ENCODE measurements at regions not wholly inside any gene's neighbourhood (a gene's known extent, or its start where the extent isn't known, plus 50 kb on each side); places are given as distances from the start of the nearest gene placed in this dataset.

- TF ChIP-seq, protein P1, sequence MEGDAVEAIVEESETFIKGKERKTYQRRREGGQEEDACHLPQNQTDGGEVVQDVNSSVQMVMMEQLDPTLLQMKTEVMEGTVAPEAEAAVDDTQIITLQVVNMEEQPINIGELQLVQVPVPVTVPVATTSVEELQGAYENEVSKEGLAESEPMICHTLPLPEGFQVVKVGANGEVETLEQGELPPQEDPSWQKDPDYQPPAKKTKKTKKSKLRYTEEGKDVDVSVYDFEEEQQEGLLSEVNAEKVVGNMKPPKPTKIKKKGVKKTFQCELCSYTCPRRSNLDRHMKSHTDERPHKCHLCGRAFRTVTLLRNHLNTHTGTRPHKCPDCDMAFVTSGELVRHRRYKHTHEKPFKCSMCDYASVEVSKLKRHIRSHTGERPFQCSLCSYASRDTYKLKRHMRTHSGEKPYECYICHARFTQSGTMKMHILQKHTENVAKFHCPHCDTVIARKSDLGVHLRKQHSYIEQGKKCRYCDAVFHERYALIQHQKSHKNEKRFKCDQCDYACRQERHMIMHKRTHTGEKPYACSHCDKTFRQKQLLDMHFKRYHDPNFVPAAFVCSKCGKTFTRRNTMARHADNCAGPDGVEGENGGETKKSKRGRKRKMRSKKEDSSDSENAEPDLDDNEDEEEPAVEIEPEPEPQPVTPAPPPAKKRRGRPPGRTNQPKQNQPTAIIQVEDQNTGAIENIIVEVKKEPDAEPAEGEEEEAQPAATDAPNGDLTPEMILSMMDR (conservative IDR thresholded peaks at IDR 0.05; ENCODE audit: low read depth, low read length): no peak
- no peak for TF ChIP-seq EZH2 (IDR thresholded peaks at IDR 0.05; ENCODE audit: borderline replicate concordance, low read depth, low read length, poor library complexity, severe bottlenecking)
Observed at GRCh38 chr7:96591900-96592676, 117.6 kb downstream of the SEM1 start.

All from A673 (cell line).